ENCODE measurements at regions not wholly inside any gene's neighbourhood (a gene's known extent, or its start where the extent isn't known, plus 50 kb on each side); places are given as distances from the start of the nearest gene placed in this dataset.

- H3K27ac ChIP-seq = no peak overlapping the region
Measured at GRCh38 chr13:63167699-63168337, 1752.2 kb upstream of the PCDH20 start.

DNA sequence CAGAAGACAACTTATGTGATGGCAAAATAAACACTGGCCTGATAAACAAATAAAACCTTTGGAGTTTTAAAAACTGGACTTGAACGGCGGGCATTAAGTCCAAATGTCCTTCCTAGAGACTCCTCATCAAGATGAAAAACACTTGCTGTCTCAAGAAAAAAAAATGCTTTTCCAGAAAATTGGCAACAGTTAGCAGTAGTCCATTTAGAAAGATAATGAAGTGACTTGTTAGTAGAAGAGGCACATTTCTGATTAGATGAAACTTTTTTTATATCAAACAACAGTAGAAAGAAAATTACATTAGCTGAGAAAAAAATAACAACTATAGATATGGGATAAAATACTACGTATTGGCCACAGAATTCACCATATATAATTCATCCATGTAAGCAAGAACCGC is 1750.7 kb upstream of the PCDH20 start:
- H3K27ac ChIP-seq = no peak overlapping the region
- TF ChIP-seq ZFX (IDR thresholded peaks at IDR 0.05) (no peak), CTCF (conservative IDR thresholded peaks at IDR 0.05) (no peak)

More at GRCh38 chr13:63167699-63168337, 1752.2 kb upstream of the PCDH20 start:
- TF ChIP-seq CTCF (conservative IDR thresholded peaks at IDR 0.05) (no peak), ZFX (IDR thresholded peaks at IDR 0.05) (no peak)

DNA sequence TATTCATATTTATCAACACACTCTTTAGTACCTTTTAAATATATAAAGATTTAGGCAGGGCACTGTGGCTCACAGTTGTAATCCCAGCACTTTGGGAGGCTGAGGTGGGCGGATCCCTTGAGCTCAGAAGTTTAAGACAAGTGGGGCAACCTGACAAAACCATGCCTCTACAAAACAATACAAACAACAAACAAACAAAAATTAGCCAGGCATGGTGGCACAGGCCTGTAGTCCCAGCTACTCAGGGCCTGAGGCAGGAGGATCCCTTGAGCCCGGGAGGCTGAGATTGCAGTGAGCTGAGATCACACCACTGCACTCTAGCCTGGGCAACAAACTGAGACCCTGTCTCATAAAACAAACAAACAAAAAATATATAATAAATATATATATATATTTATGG is 1748.3 kb upstream of the PCDH20 start:
- H3K27ac ChIP-seq = no peak overlapping the region
- no peak for TF ChIP-seq CTCF (conservative IDR thresholded peaks at IDR 0.05)
- TF ChIP-seq ZFX (IDR thresholded peaks at IDR 0.05) = no peak

GRCh38 chr13:63161219-63161618 is 1745.6 kb upstream of the PCDH20 start:
- no peak for TF ChIP-seq ZFX (IDR thresholded peaks at IDR 0.05)
- no peak for TF ChIP-seq CTCF (conservative IDR thresholded peaks at IDR 0.05)
- no peak overlapping the region for H3K27ac ChIP-seq

GRCh38 chr13:63156816-63157215 is 1741.2 kb upstream of the PCDH20 start:
- H3K27ac ChIP-seq = no peak overlapping the region
- TF ChIP-seq ZFX (IDR thresholded peaks at IDR 0.05) = no peak
- no peak for TF ChIP-seq CTCF (conservative IDR thresholded peaks at IDR 0.05)

DNA sequence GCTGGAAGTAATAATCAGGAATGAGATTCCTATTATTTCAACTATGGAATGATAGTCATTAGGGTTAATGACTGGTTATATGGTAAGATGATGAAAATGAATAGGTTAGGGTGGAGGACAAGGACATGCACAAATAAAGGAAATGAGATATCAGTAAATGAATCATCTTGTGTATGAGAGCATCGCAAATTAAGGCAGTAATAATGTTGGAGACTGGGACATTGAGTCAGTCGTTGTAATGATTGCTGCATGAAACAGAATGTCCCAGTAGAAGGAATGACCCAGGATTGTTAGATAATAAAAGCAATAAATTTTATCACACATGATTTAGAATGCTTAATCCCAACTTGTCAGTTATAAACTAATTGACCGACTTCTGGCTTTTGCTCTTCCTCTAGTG is 1733.7 kb upstream of the PCDH20 start:
- TF ChIP-seq ZFX (IDR thresholded peaks at IDR 0.05) (no peak), CTCF (conservative IDR thresholded peaks at IDR 0.05) (no peak)
- H3K27ac ChIP-seq = no peak overlapping the region

GRCh38 chr13:63139277-63139676 is 1723.6 kb upstream of the PCDH20 start:
- no peak overlapping the region for H3K27ac ChIP-seq
- TF ChIP-seq CTCF (conservative IDR thresholded peaks at IDR 0.05) (no peak), ZFX (IDR thresholded peaks at IDR 0.05) (no peak)

All from C4-2B (cell line).